ENCODE measurements at regions not wholly inside any gene's neighbourhood (a gene's known extent, or its start where the extent isn't known, plus 50 kb on each side); places are given as distances from the start of the nearest gene placed in this dataset.
"Not testable (repeated sequence)": the region's sequence is repeated elsewhere in the genome, so short reads cannot be mapped to it uniquely, and the experiment has no call there.

DNA sequence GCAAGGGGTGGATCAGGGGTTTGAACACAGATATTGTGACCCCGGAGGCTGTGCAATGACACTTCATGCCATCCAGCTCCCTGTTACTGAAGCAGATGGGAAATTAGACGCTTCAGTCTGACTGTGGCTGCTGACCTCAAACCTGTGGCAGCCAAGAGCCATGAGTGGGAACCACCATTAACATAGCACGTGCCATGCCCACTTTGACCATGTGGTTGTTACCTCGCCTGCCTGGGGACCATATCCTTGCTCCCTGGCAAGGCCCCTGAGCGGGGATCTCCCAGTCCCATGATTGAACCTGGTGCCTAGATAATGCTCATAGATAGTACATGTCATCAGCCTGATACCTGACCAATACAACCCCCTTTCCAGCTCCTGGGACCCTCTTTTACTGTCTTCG, 68.9 kb downstream of the CYP26B1 start:
- DNase-seq (ENCODE audit: low read depth) = no peak
- TF ChIP-seq, protein P1, sequence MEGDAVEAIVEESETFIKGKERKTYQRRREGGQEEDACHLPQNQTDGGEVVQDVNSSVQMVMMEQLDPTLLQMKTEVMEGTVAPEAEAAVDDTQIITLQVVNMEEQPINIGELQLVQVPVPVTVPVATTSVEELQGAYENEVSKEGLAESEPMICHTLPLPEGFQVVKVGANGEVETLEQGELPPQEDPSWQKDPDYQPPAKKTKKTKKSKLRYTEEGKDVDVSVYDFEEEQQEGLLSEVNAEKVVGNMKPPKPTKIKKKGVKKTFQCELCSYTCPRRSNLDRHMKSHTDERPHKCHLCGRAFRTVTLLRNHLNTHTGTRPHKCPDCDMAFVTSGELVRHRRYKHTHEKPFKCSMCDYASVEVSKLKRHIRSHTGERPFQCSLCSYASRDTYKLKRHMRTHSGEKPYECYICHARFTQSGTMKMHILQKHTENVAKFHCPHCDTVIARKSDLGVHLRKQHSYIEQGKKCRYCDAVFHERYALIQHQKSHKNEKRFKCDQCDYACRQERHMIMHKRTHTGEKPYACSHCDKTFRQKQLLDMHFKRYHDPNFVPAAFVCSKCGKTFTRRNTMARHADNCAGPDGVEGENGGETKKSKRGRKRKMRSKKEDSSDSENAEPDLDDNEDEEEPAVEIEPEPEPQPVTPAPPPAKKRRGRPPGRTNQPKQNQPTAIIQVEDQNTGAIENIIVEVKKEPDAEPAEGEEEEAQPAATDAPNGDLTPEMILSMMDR (IDR thresholded peaks at IDR 0.05; ENCODE audit: low read length, missing control alignments) = no peak
- no peak overlapping the region for H3K4me3 ChIP-seq (replicated peaks; ENCODE audit: low read depth, low read length)

DNA sequence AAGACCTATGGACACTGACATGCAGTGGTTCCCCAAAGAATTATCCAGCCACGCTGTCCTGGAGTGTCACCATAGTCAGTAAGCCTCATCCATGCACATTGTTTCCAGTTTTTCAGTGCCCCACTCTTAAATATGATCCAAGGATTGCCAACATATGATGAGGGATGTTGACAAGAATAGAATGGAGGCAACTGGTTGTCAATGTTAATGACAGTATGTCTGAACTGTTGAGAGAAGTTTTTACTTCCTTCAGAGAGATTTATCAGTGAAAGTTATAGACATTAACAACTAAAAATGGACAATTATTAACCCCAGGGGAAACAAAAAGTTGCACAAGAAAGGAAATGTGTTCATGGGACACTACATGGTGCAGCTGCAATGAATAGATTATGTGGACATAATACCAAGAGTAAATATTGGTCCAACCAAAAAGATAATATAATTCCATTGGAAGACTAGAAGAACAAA, 69.9 kb downstream of the CYP26B1 start:
- H3K4me3 ChIP-seq (replicated peaks; ENCODE audit: low read depth, low read length) = no peak overlapping the region
- DNase-seq (ENCODE audit: low read depth) = no peak
- TF ChIP-seq, protein P1 (IDR thresholded peaks at IDR 0.05; ENCODE audit: low read length, missing control alignments) = no peak

DNA sequence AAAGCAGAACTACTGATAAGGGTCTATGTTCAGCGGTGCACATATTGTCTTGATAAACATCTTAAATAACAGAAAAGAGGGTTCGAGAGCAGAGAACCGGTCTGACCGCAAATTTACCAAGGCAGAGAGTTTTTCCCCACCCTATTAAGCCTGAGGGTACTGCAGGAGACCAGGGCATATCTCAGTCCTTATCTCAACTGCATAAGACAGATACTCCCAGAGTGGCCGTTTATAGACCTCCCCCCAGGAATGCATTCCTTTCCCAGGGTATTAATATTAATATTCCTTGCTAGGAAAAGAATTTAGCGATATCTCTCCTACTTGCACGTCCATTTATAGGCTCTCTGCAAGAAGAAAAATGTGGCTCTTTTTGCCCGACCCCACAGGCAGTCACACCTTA, 74.3 kb downstream of the CYP26B1 start:
- not testable (repeated sequence) for DNase-seq (ENCODE audit: low read depth); H3K4me3 ChIP-seq (replicated peaks; ENCODE audit: low read depth, low read length)

DNA sequence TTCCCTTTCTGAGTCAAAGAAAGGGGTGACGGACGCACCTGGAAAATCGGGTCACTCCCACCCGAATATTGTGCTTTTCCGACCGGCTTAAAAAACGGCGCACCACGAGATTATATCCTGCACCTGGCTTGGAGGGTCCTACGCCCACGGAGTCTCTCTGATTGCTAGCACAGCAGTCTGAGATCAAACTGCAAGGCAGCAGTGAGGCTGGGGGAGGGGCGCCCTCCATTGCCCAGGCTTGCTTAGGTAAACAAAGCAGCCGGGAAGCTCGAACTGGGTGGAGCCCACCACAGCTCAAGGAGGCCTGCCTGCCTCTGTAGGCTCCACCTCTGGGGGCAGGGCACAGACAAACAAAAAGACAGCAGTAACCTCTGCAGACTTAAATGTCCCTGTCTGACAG, 83.5 kb downstream of the CYP26B1 start:
- not testable (repeated sequence) for H3K4me3 ChIP-seq (replicated peaks; ENCODE audit: low read depth, low read length); DNase-seq (ENCODE audit: low read depth)

DNA sequence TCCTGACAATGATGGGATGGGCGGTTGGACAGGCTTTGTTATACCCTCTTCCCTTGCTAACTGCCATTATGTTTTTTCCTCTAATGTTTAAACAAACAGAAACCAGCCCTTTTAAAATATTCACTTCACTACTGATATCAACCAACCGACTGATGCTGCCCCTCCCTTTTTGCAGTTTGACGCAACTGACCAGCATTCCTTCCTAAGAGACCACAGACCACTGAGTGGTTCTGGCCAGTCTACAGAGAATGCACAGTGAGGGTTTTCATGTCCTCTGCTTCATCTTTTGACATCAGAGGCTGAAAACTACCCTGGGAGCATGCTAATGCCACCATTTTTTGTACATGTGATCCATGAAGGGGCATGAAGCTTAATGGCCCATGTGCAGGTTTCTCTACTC, 85.3 kb downstream of the CYP26B1 start:
- TF ChIP-seq, protein P1 (IDR thresholded peaks at IDR 0.05; ENCODE audit: low read length, missing control alignments) = no peak
- no peak overlapping the region for H3K4me3 ChIP-seq (replicated peaks; ENCODE audit: low read depth, low read length)
- no peak for DNase-seq (ENCODE audit: low read depth)

DNA sequence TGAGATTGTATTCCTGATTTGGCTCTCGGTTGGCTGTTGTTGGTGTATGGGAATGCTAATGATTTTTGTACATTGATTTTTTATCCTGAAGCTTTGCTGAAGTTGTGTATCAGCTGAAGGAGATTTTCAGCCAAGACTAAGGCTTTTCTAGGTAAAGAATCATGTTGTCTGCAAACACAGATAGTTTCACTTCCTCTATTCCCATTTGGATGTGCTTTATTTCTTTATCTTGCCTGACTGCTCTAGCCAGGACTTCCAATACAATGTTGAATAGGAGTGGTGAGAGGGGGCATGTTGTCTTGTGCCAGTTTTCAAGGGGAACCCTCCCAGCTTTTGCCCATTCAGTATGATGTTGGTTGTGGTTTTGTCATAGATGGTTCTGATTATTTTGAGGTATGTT, 90.4 kb downstream of the CYP26B1 start:
- TF ChIP-seq, protein P1 (IDR thresholded peaks at IDR 0.05; ENCODE audit: low read length, missing control alignments) = no peak
- no peak overlapping the region for H3K4me3 ChIP-seq (replicated peaks; ENCODE audit: low read depth, low read length)
- DNase-seq (ENCODE audit: low read depth) = no peak

DNA sequence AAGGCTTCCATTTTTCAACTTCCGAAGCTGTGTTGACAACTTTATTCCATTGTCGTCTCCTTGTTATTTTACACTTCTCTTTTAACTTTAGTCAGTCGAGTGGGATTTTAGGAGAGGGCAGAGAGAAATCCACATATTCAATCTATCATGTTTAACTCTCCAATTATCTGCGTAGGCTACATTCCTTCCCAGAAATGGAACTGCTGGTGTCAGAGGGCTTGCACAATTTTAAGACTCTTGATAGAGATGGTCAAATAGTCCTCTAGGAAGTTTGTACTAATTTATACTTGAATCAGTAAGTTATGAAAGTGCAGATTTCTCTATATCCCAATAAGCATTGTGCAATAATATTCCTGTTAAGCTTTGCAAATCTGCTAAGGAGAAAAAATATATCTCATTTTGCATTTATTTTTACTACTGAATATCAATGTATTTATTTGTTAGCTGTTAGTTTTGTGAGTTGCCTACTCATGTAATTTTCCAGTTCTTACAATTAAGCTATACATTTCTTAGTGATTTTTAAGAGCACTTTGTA, 95.6 kb downstream of the CYP26B1 start:
- TF ChIP-seq, protein P1 (IDR thresholded peaks at IDR 0.05; ENCODE audit: low read length, missing control alignments) = no peak
- DNase-seq (ENCODE audit: low read depth) = no peak
- H3K4me3 ChIP-seq (replicated peaks; ENCODE audit: low read depth, low read length) = no peak overlapping the region

DNA sequence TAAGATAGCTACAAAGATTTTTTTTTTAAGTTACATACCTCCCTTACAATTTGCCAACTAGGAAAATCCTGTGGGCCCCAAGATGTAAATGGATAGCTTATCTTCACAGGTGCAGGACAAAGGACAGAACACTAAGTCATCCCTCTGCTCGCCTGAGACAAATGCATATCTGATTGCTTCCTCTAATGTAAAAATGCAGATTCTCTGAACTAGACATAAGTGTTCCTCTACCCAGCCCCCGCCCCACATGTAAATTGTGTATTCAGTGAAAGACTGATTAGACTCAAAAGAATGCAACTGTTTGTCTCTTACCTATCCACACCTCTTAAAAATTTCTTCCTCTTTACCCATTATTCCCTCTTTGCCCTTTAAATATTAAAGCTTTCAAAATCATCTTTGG, 96.5 kb downstream of the CYP26B1 start:
- no peak for DNase-seq (ENCODE audit: low read depth)
- TF ChIP-seq, protein P1 (IDR thresholded peaks at IDR 0.05; ENCODE audit: low read length, missing control alignments) = no peak
- H3K4me3 ChIP-seq (replicated peaks; ENCODE audit: low read depth, low read length) = no peak overlapping the region
